AG10803 (cell line): ENCODE measurements at regions not wholly inside any gene's neighbourhood (a gene's known extent, or its start where the extent isn't known, plus 50 kb on each side); places are given as distances from the start of the nearest gene placed in this dataset.

Source experiments
- DNase-seq: peaks from one replicate; pipeline ENCODE4 v3.0.0; 2010; ENCODE audit warnings: low read depth
- H3K4me3 ChIP-seq: 2 replicates; pipeline ENCODE4 v1.5.1; 2011; ENCODE audit warnings: mild to moderate bottlenecking, low read length, control low read depth
- CTCF ChIP-seq: conservative IDR thresholded peaks from 2 replicates; pipeline ENCODE4 v1.5.1; 2011; ENCODE audit warnings: mild to moderate bottlenecking, low read length, control low read depth, inconsistent platforms

DNA sequence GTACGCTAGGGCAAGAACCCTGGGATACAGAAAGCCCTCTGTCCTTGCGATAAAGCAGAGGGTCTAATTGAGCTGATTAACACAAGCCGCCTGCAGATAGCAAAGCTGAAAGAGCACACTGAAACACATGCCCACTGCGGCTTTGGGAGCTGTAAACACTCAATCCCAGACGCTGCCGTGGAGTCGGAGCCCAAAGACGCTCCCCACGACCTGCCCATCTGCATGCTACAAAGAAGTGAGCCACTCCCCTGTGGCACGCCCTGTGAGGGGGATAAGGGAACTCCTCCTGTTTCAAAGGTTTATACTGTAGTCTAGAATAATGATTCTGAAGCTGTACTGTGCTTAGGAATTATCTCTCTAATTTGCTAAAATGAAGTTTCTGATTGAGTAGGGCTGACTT, 985.6 kb upstream of the GHITM start:
- no peak for DNase-seq
- TF ChIP-seq CTCF = no peak
- no peak overlapping the region for H3K4me3 ChIP-seq

- no peak overlapping the region for H3K4me3 ChIP-seq
- TF ChIP-seq CTCF = no peak
- DNase-seq = no peak
Observed at GRCh38 chr10:83164156-83164555, 975.2 kb upstream of the GHITM start.

GRCh38 chr10:83165265-83165664, 974.0 kb upstream of the GHITM start:
- H3K4me3 ChIP-seq = no peak overlapping the region
- no peak for DNase-seq
- no peak for TF ChIP-seq CTCF

DNA sequence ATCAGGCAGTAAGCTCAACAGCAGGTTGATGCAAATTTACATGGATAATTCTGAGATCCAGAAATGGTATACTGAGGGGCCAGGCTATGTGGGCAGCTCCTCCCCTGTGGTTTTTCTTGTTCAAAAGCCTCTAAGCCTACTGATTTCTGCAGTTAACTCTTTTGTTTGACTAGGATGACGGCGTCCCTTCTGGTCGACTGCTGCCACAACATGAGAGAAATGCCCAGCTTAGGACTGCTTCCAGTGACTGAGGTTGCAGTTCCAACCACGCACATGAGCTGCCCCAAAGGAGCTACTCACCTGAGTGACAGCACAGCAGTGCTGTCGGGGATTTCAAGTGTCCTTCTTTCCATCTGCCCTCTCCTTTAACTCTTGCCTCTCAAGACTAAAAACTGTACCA, 973.0 kb upstream of the GHITM start:
- no peak overlapping the region for H3K4me3 ChIP-seq
- no peak for TF ChIP-seq CTCF
- no peak for DNase-seq

DNA sequence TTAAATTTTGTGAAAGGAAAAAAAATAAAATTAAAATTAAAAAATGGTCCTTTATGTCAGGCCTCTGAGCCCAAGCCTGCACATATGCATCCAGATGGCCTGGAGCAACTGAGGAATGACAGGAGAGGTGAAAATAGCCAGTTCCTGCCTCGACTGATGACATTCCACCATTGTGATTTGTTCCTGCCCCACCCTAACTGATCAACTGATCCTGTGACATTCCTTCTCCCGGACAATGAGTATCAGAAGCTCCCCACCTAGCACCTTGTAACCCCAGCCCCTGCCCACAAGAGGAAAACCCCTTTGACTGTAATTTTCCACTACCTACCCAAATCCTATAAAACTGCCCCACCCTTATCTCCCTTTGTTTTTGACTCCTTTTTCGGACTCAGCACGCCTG, 972.2 kb upstream of the GHITM start:
- no peak for DNase-seq
- no peak overlapping the region for H3K4me3 ChIP-seq
- no peak for TF ChIP-seq CTCF

- H3K4me3 ChIP-seq = no peak overlapping the region
- TF ChIP-seq CTCF = no peak
- no peak for DNase-seq
Observed at GRCh38 chr10:83176901-83177300, 962.4 kb upstream of the GHITM start.

DNA sequence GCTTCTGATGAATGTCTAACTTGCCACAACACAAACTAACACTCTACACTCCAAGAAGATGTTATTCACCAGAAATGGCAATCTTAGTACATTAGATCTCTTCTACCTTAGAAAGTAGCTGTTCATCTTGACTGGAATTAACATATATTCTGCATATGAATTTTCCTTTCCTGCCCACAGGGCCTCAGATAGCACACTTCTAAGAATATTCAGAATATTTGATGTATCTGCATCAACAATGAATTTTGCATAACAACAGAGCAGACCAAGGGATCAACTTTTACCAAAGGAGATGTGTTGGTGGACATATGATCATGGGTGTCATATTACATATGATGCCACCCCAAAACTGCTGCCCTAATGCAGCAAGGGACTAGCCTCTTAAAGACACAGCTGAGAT, 960.8 kb upstream of the GHITM start:
- no peak for TF ChIP-seq CTCF
- no peak overlapping the region for H3K4me3 ChIP-seq
- DNase-seq = no peak
